ENCODE measurements at regions not wholly inside any gene's neighbourhood (a gene's known extent, or its start where the extent isn't known, plus 50 kb on each side); places are given as distances from the start of the nearest gene placed in this dataset.

DNA sequence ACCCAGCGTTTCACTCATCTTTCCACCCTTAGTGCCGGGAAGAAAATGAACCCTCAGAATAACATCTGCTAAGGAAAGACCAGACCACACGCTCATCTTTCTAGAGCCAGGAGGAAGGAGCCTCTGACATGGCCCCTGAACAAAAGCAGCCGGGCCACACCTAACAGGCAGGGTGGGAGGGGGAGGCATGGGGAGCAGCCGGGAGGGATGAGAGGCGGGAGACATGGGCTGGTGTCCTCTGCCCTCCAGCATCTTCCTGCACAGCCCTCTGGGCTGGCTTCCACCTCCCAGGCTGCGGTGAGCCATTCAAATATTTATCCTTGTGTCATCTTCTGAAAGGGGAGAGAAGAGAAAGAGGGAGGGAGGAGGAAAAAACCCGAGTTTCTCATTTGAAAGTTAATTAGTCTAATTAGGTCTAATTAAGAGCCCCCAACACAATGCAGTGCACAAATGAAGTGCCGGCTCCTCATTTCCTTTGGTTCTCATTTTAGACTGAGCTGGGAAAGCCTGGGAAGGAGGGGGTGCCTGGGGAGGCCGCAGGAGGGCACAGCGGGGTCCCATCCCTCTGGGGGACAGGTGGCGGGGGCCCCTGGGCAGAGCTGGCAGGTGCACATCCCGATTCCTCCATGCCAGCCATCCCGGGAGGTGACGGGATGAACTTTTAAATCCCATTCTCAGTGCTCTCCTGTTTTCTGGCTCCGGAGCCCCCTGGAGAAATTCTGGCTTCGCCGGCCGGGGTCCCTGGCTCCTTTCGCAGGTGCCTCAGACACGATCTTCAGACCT, 90.5 kb downstream of the ENGASE start:
- DNase-seq = no peak

DNA sequence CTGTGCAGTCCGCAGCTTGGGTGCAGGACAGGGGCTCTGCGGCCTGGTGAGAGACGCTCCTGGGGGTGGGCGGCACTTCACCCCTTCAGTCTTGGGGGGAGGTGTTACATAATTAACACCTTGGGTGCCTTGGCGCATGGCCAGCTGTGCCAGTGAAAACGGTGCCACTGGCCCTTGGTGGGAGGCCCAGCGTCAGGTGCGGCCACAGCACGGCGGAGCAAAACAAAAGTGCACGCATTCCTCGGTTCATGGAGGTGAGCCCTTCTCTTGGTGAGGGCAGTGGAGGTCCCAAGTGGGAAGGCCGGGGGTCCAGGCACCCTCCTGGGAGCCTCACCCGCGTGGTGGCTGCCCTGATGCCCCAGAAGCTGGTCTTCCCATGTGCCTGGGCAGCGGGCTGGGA, 89.8 kb downstream of the ENGASE start:
- DNase-seq = no peak

DNA sequence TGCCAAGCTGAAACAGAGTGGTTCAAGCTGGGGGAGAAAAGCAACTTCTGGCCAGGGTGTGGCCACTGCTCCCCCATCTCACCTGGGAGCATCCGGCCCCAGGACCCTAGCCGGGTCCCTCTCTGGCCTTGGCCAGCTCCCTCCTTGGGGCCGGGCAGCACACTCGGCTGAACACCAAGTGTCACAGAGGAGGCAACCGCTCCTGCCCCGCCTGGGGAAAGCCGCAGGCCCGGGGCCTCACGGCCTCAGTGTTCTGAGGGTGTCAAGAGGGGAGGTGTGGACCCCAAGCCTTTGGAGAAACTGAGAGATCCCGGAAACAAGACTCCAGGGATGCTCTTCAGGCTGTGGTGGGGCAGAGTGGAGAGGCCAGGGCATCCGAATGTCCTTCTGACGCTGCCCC, 88.4 kb downstream of the ENGASE start:
- DNase-seq = no peak

DNA sequence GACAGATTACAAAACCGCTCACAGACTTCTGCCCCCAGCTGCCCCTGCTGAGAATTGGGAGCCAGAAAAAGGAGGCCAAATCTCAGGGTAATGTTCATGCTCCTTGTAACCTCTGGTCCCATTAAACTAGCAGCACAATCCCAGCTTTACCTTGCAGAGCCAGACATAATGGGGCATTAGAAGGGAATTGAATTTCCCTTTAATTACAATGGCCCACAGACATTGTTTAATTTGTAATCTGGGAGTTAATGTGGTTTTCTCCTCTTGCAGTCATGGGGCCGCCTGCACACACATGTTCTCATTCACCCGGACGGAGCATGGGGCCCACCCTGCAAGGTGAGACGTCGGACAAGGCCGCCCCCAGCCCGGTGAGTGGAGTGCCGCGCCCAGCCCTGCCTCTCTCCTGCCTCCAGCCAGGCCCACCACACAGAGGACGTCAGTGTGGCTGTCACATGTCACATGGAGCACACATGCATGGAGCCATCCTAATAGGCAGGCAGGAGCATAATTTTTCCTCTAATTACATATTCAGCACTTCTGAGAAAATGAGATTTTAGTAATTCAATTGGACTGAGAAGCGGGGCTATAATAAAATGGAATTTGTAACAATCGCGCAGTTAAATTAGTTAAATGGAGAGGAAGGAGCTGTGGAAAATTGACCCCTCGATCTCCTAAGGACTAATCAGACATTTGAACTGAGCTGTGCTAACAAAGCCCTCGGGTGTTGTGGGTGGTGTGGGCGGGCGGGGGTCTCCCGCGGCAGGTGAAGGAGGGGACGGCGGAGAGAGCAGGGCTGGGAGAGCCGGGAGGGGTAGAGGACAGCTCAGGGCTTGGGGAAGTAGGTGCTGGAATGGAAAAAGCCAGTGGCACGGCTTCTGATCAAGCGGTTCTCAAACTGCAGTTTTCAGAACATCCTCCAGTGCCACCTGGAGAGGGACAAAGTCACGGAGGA, 87.7 kb downstream of the ENGASE start:
- no peak for DNase-seq

DNA sequence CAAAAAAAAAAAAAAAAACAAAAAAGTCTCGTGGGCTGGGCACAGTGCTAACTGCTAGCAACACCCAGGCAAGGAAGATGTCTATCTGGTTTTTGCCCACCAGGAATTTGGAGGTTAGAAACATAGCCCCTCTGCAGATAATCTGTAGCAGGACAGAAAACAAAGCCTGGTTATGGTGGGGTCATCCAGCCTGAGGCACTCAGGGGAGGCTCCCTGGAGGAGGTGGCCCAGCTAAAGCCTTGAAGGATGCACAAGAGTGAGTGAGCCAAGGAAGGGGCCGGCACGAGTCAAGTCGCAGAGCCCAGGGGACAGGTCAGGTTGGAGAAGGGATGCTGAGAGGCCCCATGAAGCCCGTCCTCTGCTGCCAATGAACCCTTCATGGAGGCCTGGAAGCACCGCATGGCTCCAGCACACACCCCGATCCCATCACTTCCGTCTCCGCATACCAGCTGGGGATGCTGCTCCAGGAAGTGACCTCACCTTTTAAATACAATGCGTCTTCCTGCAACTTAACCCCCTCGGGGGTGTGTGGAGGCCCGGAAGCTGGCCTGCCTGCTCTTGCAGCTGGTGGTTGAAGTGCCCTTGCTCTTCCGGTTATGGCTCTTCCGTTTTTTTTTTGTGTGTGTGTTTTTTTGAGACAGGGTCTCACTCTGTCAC, 86.5 kb downstream of the ENGASE start:
- peak; percentile 62 for DNase-seq

DNA sequence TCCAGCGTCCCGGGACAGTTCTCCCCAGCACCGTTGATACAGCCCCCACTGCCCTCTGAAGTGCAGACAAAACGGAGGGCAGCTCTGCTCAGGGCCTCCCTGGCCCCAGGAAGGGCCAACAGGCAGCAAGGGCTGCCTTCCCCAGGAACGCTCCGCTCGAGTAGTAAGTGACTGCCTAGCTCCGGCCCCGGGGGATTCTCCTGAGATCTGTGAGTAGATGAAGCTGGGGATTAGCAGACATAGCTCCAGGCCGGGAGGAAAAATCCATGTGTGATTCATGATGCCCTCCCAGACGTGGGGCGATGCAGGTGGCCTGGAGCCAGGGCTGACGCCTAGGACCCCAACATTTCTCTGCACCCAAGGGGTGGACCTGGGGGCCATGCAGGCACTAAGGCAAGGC, 85.3 kb downstream of the ENGASE start:
- no peak for DNase-seq

DNA sequence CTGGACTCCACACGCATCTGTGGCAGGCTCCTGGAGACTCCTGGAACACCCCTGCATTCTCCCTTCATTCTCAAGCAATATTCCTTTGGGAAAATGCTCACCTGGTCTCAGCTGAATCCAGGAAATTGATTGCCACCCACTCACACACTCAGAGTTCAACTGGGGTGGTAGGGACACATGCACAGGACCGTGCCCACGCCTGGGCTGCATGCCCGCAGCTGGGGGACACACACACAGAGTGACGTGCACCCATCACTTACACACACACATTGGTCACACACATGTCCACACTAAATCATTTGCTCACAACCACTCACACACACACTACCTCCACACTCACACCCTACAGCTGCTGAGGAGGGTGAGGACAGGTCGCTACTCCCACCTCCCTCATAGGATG, 84.8 kb downstream of the ENGASE start:
- no peak for DNase-seq

DNA sequence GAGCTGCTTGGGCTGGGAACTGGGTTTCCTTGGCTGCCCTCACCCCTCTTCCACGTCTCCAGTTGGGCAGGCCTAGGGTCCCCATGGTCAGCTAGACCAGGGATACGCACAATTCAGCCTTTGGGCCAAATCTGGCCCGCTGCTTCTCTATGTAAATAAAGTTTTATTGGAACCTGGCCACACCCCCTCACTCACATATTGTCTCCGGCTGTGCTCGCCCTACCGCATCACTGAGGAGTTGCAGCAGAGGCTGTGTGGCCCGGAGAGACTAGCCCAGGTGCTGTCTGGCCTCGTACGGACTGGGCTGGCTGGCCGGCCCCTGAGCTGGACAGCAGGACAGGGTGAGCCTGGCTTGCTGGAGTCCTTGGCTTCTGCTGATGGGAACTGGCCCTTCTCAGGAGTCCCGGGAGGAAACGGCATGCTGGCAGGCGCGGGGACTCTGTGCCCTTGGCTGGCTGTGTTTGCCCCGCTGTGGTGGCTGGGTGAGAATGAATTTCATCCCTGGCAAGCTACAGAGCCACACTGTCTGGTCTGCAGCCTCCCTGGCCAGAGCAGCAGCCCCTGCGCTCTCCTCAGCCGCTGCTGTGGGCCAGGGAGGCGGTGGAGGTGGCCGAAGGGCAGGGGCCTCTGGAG, 82.0 kb downstream of the ENGASE start:
- no peak for DNase-seq

DNA sequence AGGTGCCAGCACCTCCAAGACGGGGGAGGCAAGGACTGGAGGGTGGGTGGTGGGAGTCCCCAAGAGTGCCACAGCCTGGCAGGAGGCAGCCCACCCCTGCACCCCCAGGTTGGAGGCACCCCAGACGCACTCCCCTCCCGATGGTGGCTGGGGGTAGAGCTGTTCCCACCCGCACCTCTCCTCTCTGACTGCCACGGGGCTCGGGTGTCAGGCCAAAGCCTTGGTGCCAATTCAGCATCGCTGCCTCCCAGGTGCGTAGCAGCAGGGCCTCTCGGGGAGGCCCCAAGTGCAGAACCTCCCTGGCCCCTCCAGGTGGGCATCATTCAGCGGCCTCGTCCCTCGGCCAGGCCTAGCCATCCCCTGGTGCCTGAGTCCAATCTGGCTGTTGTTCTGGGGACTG, 81.1 kb downstream of the ENGASE start:
- no peak for DNase-seq

DNA sequence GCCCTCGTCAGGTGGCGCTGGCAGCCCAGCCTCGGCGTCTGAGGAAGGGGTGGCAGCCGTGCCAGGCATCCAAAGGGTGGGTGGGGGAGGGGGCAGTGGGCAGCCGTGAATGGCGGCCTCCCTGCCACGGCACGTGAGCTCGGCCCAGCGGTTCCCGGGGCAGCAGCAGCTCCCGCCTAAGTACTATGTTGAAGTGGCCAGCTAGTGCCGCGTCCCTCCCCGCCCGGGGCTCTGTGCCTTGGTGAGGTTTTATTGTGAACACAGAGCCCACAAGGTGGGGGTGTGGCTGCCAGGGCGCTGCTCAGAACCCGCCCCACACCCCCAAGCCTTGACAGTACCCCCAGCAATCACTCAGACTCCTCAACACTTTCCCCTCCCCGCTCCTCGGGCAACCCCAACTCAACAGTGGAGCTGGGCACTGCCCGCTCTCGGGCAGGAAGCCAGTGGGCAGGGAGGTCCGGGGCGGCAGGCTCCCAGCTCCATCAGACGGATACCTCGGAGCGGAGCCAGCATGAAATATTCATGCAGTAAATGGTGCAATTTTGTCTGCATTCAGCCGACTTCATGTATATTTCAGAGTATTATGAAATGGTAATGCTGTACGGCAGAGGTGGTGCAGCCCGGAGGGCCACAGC, 80.4 kb downstream of the ENGASE start:
- DNase-seq = no peak

DNA sequence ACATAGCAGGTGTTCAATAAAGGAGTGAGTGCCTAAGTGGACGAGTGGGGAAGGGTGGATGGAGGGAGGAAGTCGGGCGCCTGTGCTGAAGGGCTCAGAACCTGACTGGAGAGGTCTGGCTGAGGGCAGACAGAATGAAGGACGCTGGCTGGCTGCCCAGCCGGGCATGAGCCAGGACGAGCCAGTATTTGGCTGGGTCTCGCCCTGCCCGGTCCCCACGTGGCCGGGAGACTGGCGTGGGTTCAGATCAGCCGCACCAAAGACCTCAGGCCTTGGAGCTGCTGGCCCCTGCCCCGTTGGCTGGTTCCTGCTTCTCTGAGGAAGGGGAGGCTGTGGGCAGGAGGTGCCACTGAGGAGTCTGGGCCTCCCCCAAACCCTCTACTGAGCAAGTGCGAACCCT, 79.8 kb downstream of the ENGASE start:
- no peak for DNase-seq

DNA sequence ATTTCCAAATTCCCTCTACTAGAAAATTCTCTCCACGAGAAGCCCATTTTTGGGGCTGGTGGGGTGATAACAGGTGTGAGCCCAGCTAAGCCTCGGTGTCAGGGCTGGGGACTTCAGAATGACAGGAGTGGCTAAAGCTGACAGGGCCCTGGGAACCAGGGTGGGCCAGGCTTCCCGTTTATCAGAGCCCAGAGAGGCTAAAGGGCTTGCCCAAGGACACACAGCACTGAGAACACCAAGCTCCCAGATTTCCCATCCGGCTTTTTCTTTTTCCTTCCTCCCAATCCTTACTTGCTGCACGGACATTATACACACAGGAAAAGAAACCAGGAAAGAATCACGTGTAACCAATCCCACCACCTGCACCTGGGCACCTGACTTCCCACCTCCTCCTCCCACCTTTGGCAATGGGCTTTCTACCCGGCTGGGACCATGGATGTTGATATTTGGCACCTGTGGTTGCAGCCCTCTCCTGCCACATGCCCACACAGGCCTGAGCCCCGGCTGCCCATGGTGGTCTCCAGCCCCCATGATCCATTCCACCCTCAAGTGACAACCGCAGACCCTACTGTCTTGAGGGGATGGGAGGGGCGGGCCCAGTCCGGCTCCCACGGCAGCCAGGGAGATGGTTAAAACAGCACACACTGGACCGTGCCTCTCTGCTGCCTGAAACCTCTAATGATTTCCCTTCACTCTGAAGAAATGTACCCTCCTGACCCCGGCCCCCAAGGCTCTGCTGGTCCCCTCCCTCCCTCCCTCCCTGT, 78.9 kb downstream of the ENGASE start:
- DNase-seq = no peak

DNA sequence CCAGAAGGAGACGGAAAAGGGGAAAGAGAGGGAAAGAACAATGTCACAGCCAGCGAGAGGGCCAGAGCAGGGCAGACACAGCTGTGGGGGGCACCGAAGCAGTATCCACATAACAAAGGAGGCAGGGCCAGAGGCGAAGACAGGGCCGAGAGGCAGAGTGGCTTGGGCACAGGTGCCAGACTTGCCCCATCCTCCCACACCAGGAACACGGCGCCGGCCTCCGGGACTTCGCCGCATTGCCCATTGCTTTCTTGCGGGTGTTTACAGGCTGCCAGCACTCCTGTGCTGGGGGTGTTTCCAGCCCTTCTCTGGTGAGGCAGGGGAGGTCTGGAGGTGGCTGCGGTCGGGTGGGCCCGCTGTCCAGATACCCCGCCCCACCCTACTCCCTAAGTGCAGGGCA, 78.0 kb downstream of the ENGASE start:
- DNase-seq = no peak

DNA sequence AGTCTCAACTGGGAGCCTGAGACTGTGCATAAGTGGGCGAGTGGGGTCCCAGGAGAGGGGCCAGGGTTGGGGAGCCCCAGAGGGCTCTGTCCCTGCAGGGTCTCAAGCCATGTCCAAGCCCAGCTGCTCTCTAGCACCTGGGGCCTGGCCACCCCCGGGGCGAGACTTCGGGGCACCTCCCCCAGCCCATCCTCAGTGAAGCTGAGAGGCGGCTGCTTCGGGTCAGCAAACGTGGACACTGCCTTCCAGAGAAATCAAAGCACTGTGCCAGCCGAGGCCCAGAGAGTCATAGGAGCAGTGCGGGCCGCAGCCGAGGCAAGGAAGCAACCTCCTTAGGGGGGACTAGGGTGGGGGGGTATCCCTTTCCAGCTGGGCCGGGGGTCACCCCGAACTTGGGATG, 77.5 kb downstream of the ENGASE start:
- DNase-seq = no peak

DNA sequence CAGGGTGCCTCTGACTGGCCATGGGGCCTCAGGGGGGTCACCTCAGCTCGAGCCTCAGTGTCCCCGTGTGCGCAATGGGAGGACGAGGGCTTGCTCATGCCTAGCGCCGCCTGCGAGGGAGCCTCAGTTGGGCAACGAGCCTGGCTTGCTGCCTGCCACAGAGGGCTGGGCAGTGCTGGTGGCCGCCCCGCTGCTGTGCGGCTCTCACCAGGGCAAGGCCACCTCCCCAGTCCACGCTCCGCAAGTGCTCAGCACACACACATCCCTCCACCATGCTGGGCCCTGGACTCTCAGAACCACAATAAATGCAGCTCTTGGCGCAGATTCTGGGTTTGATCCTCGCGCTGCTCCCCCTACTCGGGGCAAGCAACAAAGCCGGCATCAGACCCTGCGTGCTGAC, 76.2 kb downstream of the ENGASE start:
- DNase-seq = no peak

DNA sequence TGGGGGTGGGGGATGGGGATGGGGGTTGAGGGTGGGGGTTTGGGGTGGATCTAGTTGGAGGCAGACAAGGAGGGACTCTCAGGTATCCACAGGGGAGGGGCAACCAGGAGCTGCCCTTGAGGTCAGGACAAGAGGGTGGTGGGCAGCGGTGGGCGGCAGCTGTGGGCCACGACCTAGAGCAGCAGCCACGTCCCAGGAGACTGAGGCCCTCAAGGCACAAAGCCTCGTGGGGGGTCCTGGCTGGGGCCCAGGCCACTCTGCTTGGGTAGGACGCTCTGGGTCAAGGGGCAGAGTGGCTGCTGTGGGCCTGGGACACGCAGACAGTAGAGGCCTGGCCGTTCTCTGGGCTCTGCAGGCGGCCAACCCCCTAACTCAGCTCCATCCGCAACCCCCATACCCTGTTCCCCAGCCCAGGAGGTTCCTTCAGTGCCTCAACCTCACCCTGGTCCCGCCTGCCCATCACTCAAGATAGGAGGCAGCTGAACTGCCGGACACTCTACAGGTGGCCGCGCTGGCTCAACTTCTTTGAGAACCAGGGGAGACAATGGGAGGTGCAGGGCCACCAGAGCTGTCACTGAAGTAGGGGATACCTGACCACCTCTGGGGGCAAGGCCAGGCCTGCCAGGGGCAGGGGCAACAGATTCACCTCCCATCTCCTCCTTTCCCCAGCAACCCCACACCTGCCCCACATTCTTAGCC, 75.6 kb downstream of the ENGASE start:
- DNase-seq = no peak

DNA sequence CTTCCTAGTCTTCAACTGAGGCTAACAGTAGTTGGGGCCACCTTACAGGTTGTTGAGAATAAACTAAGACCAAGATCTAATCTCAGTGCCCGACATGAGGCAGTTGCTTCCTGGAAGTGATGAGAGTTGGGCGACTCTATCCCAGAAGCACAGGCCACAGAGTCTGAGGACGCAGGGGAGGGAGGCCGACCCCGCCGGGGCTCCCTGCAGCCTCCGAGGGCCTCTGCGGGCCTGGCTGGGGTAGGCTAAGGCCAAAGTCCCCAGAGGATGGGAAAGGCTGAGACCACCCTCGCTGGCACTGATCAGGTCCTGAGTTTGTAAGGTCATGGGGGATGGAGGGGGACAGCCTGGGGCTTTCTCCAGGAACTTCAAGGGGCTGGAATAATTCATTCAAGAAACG, 74.0 kb downstream of the ENGASE start:
- DNase-seq = no peak

DNA sequence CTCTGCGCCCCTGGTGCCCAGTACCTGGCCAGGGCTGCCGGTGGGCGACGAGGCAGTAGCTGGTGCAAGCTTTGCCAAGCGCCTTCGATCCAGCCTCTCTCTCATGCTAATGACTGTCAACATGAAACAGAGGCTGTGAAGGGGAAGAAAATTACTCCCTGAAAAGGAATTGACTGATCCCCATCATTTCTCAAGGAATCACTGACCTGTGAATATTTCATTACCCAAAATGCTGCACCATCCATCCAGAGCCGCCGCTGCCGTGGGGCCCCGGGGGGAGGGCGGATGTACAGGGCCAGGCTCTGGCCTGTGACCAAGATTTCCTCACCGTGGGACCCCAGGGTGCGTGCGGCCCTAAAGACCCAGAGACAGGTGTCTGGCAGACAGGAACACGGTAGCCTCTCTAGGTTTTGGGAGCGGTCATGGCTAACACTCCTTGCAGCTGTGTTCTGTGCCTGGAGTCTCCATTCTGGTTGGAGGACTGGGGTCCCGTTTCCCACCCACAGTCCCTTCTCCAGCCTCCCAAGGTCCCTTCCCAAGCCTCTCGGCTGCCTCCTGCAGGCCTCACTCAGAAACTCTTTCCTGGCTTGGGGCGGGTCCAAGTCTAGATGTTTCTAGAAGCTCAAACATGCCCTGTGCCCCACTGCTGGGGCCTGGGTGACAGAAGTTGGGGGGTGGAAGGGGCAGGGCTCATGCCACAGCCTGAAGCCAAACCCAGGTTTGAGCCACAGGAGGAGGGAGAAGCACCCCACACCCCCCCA, 73.3 kb downstream of the ENGASE start:
- DNase-seq = no peak

DNA sequence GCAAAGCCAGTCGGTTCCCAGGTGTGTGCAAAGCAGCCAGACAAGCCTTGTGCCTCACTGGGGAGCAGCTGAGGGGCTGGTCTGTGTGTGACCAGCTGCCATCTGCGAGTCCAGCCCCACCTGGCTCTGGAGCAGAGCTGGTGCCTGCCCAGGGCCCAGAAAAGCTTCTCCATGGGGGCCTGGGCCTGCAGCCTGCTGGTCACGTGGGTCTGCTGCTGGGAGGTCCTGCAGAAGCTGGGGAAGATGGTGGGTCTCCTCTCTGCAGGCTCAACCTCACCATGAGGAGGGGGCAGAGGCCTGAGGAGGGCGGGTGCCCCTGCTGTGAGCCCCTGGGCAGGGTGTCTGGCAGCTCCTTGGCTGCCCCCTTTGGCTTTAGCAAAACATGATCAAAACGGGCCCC, 71.9 kb downstream of the ENGASE start:
- no peak for DNase-seq

DNA sequence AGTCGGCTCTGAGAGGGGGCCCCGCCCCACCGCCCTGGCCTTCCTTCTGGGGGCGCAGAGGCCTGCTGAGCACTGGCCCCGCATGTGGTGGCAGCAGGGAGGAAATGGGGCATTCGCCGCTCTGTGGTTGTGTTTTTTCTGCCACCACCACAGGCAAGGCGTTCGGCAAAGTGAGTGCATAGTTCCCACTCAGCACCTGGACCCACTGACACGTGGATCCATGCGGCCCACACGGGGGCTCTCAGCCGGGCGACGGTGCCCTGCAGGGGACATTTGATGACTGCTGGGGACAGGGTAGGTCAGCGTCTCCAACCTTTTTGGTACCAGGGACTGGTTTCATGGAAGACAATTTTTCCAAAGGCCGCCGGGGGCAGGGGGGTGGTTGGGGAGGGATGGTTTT, 70.9 kb downstream of the ENGASE start:
- no peak for DNase-seq

All from activated CD4-positive, alpha-beta T cell treated with anti-CD3 and anti-CD28 coated beads, Interleukin-10, Interleukin-2, amounts not matched to agents 100 ng/mL and 50 ng/mL, durations not matched to agents 16 hours and 8 hours (primary cell).